ENCODE measurements at regions not wholly inside any gene's neighbourhood (a gene's known extent, or its start where the extent isn't known, plus 50 kb on each side); places are given as distances from the start of the nearest gene placed in this dataset.

GRCh38 chr17:77306790-77307478, 166.2 kb downstream of the SEC14L1 start:
- intact Hi-C loops (cut with DNase I) = no loop called here
- DNase-seq = no peak

- intact Hi-C loops (cut with DNase I) = no loop called here
- no peak for DNase-seq
Measured at GRCh38 chr17:77307479-77308198, 166.9 kb downstream of the SEC14L1 start.

DNA sequence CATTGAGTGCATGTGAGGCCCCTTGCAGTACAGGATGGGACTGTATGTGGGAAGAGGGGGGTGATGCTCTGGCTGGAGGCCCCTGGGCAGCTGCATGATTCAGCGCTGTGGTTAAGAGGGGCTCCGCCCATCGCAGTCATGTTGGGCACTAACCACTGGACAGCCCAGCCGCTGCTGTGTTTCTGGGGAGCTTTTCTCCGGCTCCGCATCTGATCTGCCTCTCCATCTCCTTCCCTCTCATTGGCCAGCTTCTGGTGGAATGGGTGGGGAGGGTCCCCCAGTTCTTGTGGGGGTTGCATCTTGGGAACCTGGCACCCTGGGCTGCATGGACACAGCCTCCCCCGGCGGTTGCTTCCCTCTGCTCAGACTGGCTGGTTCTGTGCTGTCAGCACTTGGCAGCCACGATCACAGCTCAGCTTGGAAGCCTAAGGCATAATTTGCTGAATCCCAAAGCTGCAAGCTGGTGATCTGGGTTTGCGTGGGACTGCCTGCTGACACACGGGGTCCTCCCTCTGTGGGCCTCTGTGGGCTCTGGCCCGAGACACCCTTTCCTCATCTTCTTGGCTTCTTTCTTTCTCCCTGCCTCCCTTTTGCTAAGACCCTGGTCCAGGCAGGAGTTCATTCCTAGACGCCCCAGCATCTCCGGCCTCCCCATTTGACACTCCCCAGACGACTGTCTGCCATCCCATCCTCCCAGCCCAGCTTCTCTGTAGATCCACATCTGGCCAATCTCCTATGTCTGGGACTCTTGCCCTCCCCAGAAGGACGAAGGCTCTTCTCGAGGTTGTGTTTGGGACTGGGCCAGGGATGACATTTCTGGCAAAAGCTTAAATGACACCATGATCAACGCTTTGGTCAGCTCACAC, 168.3 kb downstream of the SEC14L1 start:
- peak in 6 of 10 donors; percentile 54 to 94 (median 80) for DNase-seq
- intact Hi-C loops (cut with DNase I) = no loop called here

DNA sequence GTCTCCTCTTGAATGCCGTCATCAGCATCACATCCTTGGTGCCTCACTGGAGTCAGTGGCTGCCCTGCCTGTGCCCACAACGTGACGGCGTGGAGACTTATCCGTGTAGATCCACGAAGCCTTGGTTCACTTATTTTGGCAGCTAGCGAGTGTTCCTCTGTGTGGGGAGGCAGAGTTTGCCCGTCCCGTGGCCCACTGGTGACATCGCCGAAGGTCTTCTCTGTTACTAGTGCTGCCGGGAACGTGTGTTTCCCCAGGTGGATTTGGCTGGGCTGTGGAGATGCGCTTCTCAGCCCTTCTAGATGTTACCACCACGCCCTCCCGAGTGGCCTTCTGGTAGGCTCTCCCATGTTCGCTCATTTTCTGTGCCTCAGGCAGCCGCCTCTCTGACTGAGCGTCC, 169.6 kb downstream of the SEC14L1 start:
- no peak for DNase-seq
- intact Hi-C loops (cut with DNase I) = no loop called here

GRCh38 chr17:77311371-77311981, 170.7 kb downstream of the SEC14L1 start:
- intact Hi-C loops (cut with DNase I) = no loop called here
- DNase-seq = peak in 3 of 10 donors; percentile 41 to 78 (median 58)

GRCh38 chr17:77312061-77312701, 171.4 kb downstream of the SEC14L1 start:
- peak in 3 of 10 donors; percentile 56 to 66 (median 57) for DNase-seq

DNA sequence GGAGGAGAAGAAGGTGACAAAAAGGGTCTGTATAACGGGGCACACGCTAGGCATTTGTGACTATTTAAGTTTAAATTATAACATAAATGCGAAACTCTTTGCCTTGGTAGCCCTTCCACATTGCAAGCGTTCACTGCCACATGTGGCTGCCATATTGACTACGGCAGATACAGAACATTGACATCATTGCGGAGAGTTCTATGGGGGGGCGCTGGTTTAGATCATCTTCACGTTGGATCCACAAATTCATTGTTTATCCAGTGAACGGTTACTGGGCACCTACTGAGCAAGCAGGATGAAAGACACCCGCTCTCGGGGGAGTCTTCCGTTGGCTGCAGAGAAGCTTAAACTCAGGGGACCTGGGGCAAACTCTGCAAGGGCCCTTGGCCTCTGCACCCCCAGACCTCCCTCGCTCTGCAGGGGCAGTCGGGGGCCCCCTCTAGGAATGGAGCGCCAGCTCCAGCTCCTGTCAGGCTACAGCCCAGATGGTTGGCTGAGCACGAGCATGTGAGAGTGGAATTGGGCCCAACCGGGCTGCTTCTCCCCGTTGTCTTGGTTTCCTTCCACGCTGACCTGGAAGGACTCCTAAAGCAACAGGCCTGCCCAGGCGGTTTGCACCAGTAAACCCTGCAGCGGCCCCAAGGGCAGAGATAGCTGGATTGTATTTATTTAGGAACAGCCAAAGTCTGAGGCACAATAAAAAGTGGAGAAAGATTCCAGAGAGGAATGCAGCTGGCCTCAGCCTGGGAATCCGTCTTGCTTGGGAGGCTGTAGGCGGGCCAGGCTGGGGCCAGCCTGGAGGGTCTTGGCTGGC, 172.2 kb downstream of the SEC14L1 start:
- intact Hi-C loops (cut with DNase I) = no loop called here
- DNase-seq = peak in 3 of 10 donors; percentile 79 to 84 (median 83)

More at GRCh38 chr17:77312061-77312701, 171.4 kb downstream of the SEC14L1 start:
- intact Hi-C loops (cut with DNase I) = no loop called here

GRCh38 chr17:77313831-77314230, 173.1 kb downstream of the SEC14L1 start:
- peak in 3 of 10 donors; percentile 25 to 53 (median 39) for DNase-seq
- intact Hi-C loops (cut with DNase I) = no loop called here

DNA sequence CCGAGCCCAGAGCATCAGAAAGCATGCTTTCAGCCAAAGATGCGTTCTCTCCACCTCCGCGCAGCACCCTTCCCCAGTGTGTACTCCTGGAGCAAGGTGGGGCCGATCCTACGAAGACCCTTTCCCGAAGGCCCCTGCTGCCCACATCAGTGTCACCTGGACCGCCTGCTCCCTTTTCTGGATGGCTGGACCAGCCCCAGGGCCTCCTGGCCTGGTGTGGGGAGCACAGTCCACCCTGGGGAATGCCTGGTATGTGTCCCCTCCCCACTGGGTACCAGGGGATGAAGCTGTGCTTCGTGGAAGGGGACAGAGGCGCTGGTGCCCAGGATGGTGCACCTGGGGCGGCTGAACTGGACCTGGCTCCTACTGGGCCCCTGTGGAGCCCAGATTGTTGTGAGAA, 173.8 kb downstream of the SEC14L1 start:
- intact Hi-C loops (cut with DNase I) = no loop called here
- peak in 4 of 10 donors; percentile 6 to 66 (median 42) for DNase-seq

DNA sequence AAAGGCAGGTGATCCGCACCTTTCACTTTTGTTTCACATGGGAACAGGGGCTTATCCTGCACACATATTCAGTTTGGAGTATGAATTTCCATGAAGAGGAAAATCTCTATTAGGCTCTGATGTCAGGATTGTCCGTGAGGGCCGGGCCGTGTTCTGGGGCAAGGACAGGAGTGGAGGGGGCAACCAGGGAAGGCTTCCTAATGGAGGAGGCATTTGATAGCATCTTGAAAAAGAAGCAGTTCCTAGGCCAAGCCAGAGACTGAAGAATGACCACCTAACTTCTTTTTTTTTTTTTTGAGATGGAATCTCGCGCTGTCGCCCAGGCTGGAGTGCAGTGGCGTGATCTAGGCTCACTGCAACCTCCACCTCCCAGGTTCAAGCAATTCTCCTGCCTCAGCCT, 174.2 kb downstream of the SEC14L1 start:
- peak in 2 of 10 donors; percentile 21 to 43 for DNase-seq
- intact Hi-C loops (cut with DNase I) = no loop called here

GRCh38 chr17:77315551-77316190, 174.9 kb downstream of the SEC14L1 start:
- intact Hi-C loops (cut with DNase I) = no loop called here
- DNase-seq = peak in 3 of 10 donors; percentile 26 to 82 (median 62)

DNA sequence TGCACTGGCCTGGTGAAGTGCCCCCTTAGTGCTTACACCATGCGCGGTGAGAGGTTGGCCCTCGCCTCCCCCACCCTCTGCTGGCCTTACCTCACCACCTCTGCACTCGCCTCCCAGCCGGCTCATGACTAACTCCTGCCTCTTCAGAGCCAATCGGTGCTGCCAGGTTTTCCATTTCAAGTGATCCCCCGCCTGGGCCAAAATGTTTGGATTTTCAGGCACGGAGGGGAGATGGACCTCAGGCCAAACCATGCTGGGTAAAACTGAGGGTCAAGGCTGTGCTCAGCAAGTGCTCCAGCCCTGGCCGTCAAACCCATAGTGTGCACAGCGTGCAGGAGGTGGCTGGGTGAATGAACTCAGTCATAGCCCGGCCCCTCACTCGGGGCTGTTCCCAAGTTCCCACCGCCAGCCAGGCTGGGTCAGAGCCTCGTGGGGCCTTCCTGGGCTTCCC, 175.4 kb downstream of the SEC14L1 start:
- intact Hi-C loops (cut with DNase I) = no loop called here
- DNase-seq = peak in 3 of 10 donors; percentile 70 to 90 (median 84)

GRCh38 chr17:77316651-77317050, 175.9 kb downstream of the SEC14L1 start:
- intact Hi-C loops (cut with DNase I) = no loop called here
- peak in 2 of 10 donors; percentile 43 to 56 for DNase-seq

DNA sequence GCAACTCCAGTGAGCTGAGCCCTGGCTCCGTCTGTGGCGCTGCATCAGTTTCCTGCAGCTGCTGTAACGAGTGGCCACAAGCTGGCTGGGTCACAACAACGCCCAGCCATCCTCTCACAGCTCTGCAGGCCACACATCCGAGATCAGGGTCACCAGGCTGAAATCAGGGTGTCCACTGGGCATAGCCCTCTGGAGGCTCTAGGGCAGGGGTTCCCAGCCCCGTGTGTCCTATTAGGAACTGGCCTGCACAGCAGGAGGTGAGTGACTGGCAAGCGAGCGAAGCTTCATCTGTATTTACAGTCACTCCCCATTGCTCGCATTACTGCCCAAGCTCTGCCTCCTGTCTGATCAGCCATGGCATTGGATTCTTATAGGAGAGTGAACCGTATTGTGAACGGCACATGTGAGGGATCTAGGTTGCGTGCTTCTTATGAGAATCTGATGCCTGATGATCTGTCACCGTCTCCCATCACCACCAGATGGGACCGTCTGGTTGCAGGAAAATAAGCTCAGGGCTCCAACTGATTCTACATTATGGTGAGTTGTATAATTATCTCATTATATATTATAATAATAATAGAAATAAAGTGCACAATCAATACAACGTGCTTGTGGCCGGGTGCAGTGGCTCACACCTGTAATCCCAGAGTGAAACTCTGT, 176.5 kb downstream of the SEC14L1 start:
- DNase-seq = peak in 2 of 10 donors; percentile 32 to 49
- intact Hi-C loops (cut with DNase I) = no loop called here

- peak in 2 of 10 donors; percentile 65 to 70 for DNase-seq
- intact Hi-C loops (cut with DNase I) = no loop called here
Measured at GRCh38 chr17:77318021-77318420, 177.3 kb downstream of the SEC14L1 start.

DNA sequence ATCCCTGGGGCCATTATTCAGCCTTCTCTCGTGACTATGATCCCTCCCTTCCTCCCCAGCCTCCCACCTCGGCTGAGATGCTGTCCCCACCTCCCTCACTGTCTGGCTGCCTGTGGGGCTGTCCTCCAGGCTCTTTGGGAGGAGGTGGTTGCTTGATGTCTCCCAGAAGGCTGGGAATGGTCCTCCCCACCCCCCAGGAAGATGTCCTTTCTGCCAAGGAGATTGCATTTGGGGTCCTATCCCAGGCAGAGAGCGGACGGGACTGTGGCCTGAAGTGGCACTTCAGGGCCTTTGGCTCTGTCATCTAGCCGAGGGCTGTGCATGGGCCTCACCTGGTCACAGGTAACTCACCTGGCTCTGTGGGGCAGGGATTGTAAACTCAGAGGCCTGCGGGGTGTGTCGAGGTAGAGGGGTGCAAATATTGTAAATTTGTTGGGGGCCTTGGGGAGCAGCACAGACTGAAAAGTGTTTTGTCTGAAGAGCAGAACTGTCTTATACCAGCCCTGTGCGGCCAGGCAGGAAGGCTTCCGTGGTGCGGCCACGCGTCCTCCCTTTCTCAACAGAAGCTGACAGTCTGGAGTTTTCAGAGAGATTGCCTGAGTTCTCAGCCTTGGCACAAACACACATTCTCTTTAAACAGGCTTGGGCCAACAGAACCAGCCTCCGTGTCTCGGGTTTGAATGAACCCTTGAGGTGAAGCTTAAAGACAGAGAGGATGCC, 177.9 kb downstream of the SEC14L1 start:
- intact Hi-C loops (cut with DNase I) = no loop called here

More for the DNA sequence above, 177.9 kb downstream of the SEC14L1 start:
- DNase-seq = peak in 3 of 10 donors; percentile 80 to 90 (median 86)
